ENCODE measurements at regions not wholly inside any gene's neighbourhood (a gene's known extent, or its start where the extent isn't known, plus 50 kb on each side); places are given as distances from the start of the nearest gene placed in this dataset.

- Histone ChIP-seq H3K4me1 (ENCODE audit: insufficient read depth, low read length) (no peaks in the 10 kb centered on the region), H3K9me3 (ENCODE audit: low read depth, low read length) (no peaks in the 10 kb centered on the region), H2AFZ (ENCODE audit: low read length) (no peak overlapping the region), H3K36me3 (ENCODE audit: insufficient read depth, low read length) (no peaks in the 10 kb centered on the region), H3K27ac (ENCODE audit: low read depth, low read length) (no peak overlapping the region), H4K20me1 (ENCODE audit: insufficient read depth, low read length) (no peaks in the 10 kb centered on the region), H3K79me2 (ENCODE audit: insufficient read depth, low read length) (no peaks in the 10 kb centered on the region), H3K27me3 (ENCODE audit: insufficient read depth, low read length) (no peaks in the 10 kb centered on the region), H3K4me2 (ENCODE audit: insufficient read depth, low read length) (no peak overlapping the region), H3K4me3 (ENCODE audit: insufficient read depth, low read length) (no peak overlapping the region)
- TF ChIP-seq, protein P1, sequence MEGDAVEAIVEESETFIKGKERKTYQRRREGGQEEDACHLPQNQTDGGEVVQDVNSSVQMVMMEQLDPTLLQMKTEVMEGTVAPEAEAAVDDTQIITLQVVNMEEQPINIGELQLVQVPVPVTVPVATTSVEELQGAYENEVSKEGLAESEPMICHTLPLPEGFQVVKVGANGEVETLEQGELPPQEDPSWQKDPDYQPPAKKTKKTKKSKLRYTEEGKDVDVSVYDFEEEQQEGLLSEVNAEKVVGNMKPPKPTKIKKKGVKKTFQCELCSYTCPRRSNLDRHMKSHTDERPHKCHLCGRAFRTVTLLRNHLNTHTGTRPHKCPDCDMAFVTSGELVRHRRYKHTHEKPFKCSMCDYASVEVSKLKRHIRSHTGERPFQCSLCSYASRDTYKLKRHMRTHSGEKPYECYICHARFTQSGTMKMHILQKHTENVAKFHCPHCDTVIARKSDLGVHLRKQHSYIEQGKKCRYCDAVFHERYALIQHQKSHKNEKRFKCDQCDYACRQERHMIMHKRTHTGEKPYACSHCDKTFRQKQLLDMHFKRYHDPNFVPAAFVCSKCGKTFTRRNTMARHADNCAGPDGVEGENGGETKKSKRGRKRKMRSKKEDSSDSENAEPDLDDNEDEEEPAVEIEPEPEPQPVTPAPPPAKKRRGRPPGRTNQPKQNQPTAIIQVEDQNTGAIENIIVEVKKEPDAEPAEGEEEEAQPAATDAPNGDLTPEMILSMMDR (IDR thresholded peaks at IDR 0.05; ENCODE audit: extremely low read depth, low read depth, low read length), result no peak
- peak; percentile 31 for DNase-seq (ENCODE audit: insufficient read length, low spot score, missing footprints)
These were observed 84.4 kb upstream of the GPRC5B start for GRCh38 chr16:19968891-19969683.

DNA sequence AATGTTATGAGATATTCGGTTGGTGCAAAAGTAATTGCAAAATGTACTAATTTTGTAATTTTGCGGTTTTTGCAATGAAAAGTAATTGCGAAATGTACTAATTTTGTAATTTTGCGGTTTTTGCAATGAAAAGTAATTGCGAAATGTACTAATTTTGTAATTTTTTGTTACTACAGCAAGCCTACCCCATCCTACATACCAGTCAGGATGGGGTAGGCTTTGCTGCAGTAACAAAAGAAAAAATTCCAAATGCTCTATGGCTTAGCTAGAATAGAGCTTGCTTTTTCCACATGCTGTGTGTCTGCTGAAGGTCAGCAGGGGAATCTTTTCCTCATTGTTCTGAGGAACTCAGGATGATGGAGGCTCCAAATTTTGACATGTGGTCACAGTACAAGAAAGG lies 83.3 kb upstream of the GPRC5B start:
- no peak overlapping the region for H3K27ac ChIP-seq (ENCODE audit: low read depth, low read length)
- no peak overlapping the region for H3K4me2 ChIP-seq (ENCODE audit: insufficient read depth, low read length)
- no peaks in the 10 kb centered on the region for H3K27me3 ChIP-seq (ENCODE audit: insufficient read depth, low read length)
- no peaks in the 10 kb centered on the region for H3K79me2 ChIP-seq (ENCODE audit: insufficient read depth, low read length)
- H3K9me3 ChIP-seq (ENCODE audit: low read depth, low read length), result no peaks in the 10 kb centered on the region
- H3K36me3 ChIP-seq (ENCODE audit: insufficient read depth, low read length), result no peaks in the 10 kb centered on the region
- no peaks in the 10 kb centered on the region for H4K20me1 ChIP-seq (ENCODE audit: insufficient read depth, low read length)
- no peak overlapping the region for H2AFZ ChIP-seq (ENCODE audit: low read length)
- TF ChIP-seq, protein P1 (IDR thresholded peaks at IDR 0.05; ENCODE audit: extremely low read depth, low read depth, low read length), result no peak
- no peak for DNase-seq (ENCODE audit: insufficient read length, low spot score, missing footprints)
- H3K4me1 ChIP-seq (ENCODE audit: insufficient read depth, low read length), result no peaks in the 10 kb centered on the region
- H3K4me3 ChIP-seq (ENCODE audit: insufficient read depth, low read length), result no peak overlapping the region

- no peak overlapping the region for H2AFZ ChIP-seq (ENCODE audit: low read length)
- H3K4me2 ChIP-seq (ENCODE audit: insufficient read depth, low read length), result no peak overlapping the region
- no peaks in the 10 kb centered on the region for H4K20me1 ChIP-seq (ENCODE audit: insufficient read depth, low read length)
- H3K27me3 ChIP-seq (ENCODE audit: insufficient read depth, low read length), result no peaks in the 10 kb centered on the region
- DNase-seq (ENCODE audit: insufficient read length, low spot score, missing footprints), result no peak
- H3K9me3 ChIP-seq (ENCODE audit: low read depth, low read length), result no peaks in the 10 kb centered on the region
- no peaks in the 10 kb centered on the region for H3K36me3 ChIP-seq (ENCODE audit: insufficient read depth, low read length)
- H3K79me2 ChIP-seq (ENCODE audit: insufficient read depth, low read length), result no peaks in the 10 kb centered on the region
- H3K4me3 ChIP-seq (ENCODE audit: insufficient read depth, low read length), result no peak overlapping the region
- H3K4me1 ChIP-seq (ENCODE audit: insufficient read depth, low read length), result no peaks in the 10 kb centered on the region
- no peak overlapping the region for H3K27ac ChIP-seq (ENCODE audit: low read depth, low read length)
- TF ChIP-seq, protein P1 (IDR thresholded peaks at IDR 0.05; ENCODE audit: extremely low read depth, low read depth, low read length), result no peak
These were observed 82.9 kb upstream of the GPRC5B start for GRCh38 chr16:19967561-19967960.

GRCh38 chr16:19963301-19963700 lies 78.7 kb upstream of the GPRC5B start:
- Histone ChIP-seq H2AFZ (ENCODE audit: low read length) (no peak overlapping the region), H3K4me1 (ENCODE audit: insufficient read depth, low read length) (no peaks in the 10 kb centered on the region), H4K20me1 (ENCODE audit: insufficient read depth, low read length) (no peaks in the 10 kb centered on the region), H3K4me2 (ENCODE audit: insufficient read depth, low read length) (no peak overlapping the region), H3K9me3 (ENCODE audit: low read depth, low read length) (no peaks in the 10 kb centered on the region), H3K79me2 (ENCODE audit: insufficient read depth, low read length) (no peaks in the 10 kb centered on the region), H3K36me3 (ENCODE audit: insufficient read depth, low read length) (no peaks in the 10 kb centered on the region), H3K27ac (ENCODE audit: low read depth, low read length) (no peak overlapping the region), H3K4me3 (ENCODE audit: insufficient read depth, low read length) (no peak overlapping the region), H3K27me3 (ENCODE audit: insufficient read depth, low read length) (no peaks in the 10 kb centered on the region)
- TF ChIP-seq, protein P1 (IDR thresholded peaks at IDR 0.05; ENCODE audit: extremely low read depth, low read depth, low read length), result no peak
- no peak for DNase-seq (ENCODE audit: insufficient read length, low spot score, missing footprints)

Measured in osteoblast (primary cell).